Activated CD4-positive, alpha-beta memory T cell treated with anti-CD3 and anti-CD28 coated beads for 36 hours (primary cell): ENCODE measurements at regions not wholly inside any gene's neighbourhood (a gene's known extent, or its start where the extent isn't known, plus 50 kb on each side); places are given as distances from the start of the nearest gene placed in this dataset.
"Not testable (repeated sequence)": the region's sequence is repeated elsewhere in the genome, so short reads cannot be mapped to it uniquely, and the experiment has no call there.

Experiments
- CTCF ChIA-PET: fragments of 350-600 bp; sonication (Branson Sonifier 250); formaldehyde crosslinking; loops from one replicate; lab custom pipeline; 2021; ENCODE audit warnings: antibody characterized with exemption, inconsistent platforms; lab: Charles Lee
- POLR2A ChIA-PET: fragments of 350-600 bp; sonication (Branson Sonifier 250); formaldehyde crosslinking; loops from one replicate; lab custom pipeline; 2021; ENCODE audit warnings: antibody characterized with exemption; lab: Charles Lee
- DNase-seq: peaks from one replicate; pipeline ENCODE4 v3.0.0-alpha.2; 2020
- H3K27ac Mint-ChIP-seq: one replicate; pipeline ENCODE4 v1.8.0; 2021; ENCODE audit warnings: mixed read lengths
- H3K27me3 Mint-ChIP-seq: one replicate; pipeline ENCODE4 v1.8.0; 2021; ENCODE audit warnings: mixed read lengths
- H3K36me3 Mint-ChIP-seq: one replicate; pipeline ENCODE4 v1.8.0; 2021; ENCODE audit warnings: mixed read lengths
- H3K4me1 Mint-ChIP-seq: one replicate; pipeline ENCODE4 v1.8.0; 2021; ENCODE audit warnings: low read depth, mixed read lengths
- H3K4me3 Mint-ChIP-seq: one replicate; pipeline ENCODE4 v1.8.0; 2021; ENCODE audit warnings: mild to moderate bottlenecking, mixed read lengths
- H3K9me3 Mint-ChIP-seq: one replicate; pipeline ENCODE4 v1.8.0; 2021; ENCODE audit warnings: mixed read lengths
- intact Hi-C: fragments of 100-400 bp; cut with micrococcal nuclease; formaldehyde crosslinking; loops from one replicate; pipeline ENCODE4 v1.15.1; 2023

DNA sequence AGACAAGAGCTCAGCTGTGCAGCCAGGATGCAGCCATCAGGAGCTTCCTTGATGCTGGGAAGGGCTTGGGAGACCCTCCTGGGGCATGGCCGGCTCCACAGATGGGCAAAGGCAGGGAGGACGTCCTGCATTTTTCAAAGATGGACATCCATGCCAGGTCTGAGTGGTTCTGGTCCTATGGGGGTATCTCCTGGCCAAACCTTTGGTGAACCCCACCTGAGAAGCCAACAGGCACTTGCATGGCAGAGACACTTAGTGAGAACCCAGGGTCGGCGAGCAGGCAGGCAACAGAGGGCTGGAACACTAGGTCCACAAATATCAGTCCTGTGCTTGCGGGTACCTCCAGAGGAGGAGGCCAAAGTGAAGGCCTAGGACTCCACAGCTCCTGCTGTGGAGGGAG lies 70.0 kb downstream of the KCTD15 start:
- H3K4me3 Mint-ChIP-seq: no peak overlapping the region
- peaks cover 3% of the 10 kb centered on the region for H3K27me3 Mint-ChIP-seq
- no peaks in the 10 kb centered on the region for H3K4me1 Mint-ChIP-seq
- intact Hi-C loops: no loop called here
- ChIA-PET CTCF (no interaction called here), POLR2A (no interaction called here)
- no peak for DNase-seq
- H3K36me3 Mint-ChIP-seq: no peaks in the 10 kb centered on the region
- H3K9me3 Mint-ChIP-seq: no peaks in the 10 kb centered on the region
- no peak overlapping the region for H3K27ac Mint-ChIP-seq

DNA sequence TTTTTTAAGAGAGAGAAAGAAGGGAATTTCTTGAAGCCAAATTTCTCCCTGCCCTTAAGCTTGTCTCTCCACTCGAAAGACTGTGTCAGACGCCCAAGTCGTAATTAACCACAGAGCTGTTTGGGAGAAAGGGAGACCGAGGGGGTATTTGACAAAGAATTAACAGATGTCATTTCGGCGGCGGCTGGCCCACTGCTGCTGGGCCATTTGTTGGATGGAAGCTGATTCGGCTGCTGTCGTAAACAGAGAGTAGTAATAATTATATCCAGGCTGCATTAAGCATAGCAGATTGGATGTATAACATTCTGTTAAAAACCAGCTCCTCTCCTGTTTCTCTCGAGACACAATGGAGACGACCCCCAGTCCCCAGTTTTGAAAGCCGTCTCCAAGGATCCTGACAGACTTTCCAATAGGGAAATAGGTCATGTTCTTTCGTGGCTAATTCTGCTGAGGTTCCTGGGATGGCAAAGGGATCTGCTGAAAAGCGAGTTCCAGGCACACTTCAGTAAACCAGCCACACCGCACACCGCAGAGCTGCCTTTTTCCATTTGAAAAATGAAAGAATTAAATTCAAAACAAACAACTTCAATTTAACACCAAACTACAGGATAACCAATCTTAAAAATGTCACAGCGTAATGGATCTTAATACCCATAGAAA lies 71.5 kb downstream of the KCTD15 start:
- CTCF ChIA-PET: interaction anchor here (1.0 kb wide), 1 partner anchor 9 kb away, joined by 4 read pairs; no protein-coding TSS in a partner anchor
- intact Hi-C loops: no loop called here
- DNase-seq: no peak
- POLR2A ChIA-PET: no interaction called here
- Mint-ChIP-seq H3K27ac (no peak overlapping the region), H3K4me3 (no peak overlapping the region), H3K27me3 (peaks cover 3% of the 10 kb centered on the region), H3K9me3 (no peaks in the 10 kb centered on the region), H3K4me1 (no peaks in the 10 kb centered on the region), H3K36me3 (no peaks in the 10 kb centered on the region)

- POLR2A ChIA-PET: no interaction called here
- no peak for DNase-seq
- no peaks in the 10 kb centered on the region for H3K36me3 Mint-ChIP-seq
- intact Hi-C loops: no loop called here
- H3K27ac Mint-ChIP-seq: no peak overlapping the region
- no peaks in the 10 kb centered on the region for H3K9me3 Mint-ChIP-seq
- H3K4me1 Mint-ChIP-seq: no peaks in the 10 kb centered on the region
- CTCF ChIA-PET: interaction anchor here (1.0 kb wide), 1 partner anchor 10 kb away, joined by 4 read pairs; no protein-coding TSS in a partner anchor
- H3K27me3 Mint-ChIP-seq: peaks cover 3% of the 10 kb centered on the region
- no peak overlapping the region for H3K4me3 Mint-ChIP-seq
These were observed 72.2 kb downstream of the KCTD15 start for GRCh38 chr19:33868788-33869412.

- CTCF ChIA-PET: interaction anchor here (1.8 kb wide), 1 partner anchor 92 kb away, joined by 7 read pairs; no protein-coding TSS in a partner anchor
- H3K27me3 Mint-ChIP-seq, POLR2A ChIA-PET: not testable (repeated sequence)
These were observed 73.7 kb downstream of the KCTD15 start for GRCh38 chr19:33870298-33870932.

DNA sequence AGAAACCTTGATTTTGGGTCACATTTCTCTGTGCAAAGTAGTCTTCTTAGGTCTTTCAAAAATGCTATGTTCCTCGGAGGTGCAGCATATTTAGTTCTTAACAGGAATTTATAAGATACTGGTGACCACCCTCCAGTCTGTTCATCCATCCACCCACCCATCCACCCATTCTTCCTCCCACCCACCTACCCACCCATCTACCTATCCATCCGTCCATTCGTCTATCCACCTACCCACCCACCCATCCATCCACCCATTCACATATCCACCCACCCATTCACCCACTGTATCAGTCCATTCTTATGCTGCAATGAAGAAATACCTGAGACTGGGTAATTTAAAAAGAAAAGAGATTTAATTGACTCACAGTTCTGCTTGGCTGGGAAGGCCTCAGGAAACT lies 74.9 kb downstream of the KCTD15 start:
- ChIA-PET CTCF (no interaction called here), POLR2A (no interaction called here)
- intact Hi-C loops: no loop called here
- Mint-ChIP-seq H3K4me3 (no peak overlapping the region), H3K36me3 (no peaks in the 10 kb centered on the region), H3K27me3 (peaks cover 4% of the 10 kb centered on the region), H3K9me3 (no peaks in the 10 kb centered on the region), H3K27ac (no peak overlapping the region), H3K4me1 (no peaks in the 10 kb centered on the region)
- no peak for DNase-seq

More at GRCh38 chr19:33870298-33870932, 73.7 kb downstream of the KCTD15 start:
- H3K4me1 Mint-ChIP-seq, H3K36me3 Mint-ChIP-seq, DNase-seq, intact Hi-C loops, H3K27ac Mint-ChIP-seq, H3K4me3 Mint-ChIP-seq, H3K9me3 Mint-ChIP-seq: not testable (repeated sequence)

DNA sequence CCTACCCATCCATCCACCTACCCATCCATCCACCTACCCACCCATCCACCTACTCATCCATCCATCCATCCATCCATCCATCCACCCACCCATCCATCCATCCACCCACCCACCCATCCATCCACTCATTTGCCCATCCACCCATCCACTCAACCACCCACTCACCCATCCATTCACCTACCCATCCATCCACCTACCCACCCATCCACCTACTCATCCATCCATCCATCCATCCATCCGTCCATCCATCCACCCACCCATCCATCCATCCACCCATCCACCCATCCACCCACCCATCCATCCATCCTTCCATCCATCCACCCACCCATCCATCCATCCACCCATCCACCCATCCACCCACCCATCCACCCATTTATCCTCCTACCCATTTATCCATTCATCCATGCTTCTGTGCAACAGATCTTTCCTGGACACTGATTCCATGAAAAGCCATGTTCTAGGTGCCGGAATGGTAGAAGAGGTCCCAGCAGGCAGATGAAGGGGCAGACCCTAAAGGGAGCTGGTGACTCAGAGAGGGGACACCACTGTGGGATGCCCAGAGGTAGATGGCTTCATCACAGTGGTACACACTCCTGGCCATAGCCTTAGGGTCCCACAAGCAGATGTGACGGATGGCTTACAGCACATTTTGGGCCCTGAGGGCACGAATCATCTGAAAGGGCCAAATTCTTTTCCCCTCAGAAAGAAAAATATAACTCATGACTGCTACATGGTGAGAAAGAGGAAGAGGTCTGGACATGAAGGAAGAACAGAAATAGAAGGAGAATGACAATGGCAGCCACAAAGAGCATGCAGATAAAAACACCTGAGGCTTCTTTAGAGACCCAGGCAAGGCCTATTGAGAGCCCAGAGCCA lies 76.0 kb downstream of the KCTD15 start:
- POLR2A ChIA-PET: no interaction called here
- intact Hi-C loops: no loop called here
- no peaks in the 10 kb centered on the region for H3K36me3 Mint-ChIP-seq
- H3K9me3 Mint-ChIP-seq: no peaks in the 10 kb centered on the region
- CTCF ChIA-PET: no interaction called here
- H3K4me1 Mint-ChIP-seq: no peaks in the 10 kb centered on the region
- H3K27me3 Mint-ChIP-seq: peaks cover 2% of the 10 kb centered on the region
- H3K27ac Mint-ChIP-seq: no peak overlapping the region
- no peak overlapping the region for H3K4me3 Mint-ChIP-seq
- no peak for DNase-seq

DNA sequence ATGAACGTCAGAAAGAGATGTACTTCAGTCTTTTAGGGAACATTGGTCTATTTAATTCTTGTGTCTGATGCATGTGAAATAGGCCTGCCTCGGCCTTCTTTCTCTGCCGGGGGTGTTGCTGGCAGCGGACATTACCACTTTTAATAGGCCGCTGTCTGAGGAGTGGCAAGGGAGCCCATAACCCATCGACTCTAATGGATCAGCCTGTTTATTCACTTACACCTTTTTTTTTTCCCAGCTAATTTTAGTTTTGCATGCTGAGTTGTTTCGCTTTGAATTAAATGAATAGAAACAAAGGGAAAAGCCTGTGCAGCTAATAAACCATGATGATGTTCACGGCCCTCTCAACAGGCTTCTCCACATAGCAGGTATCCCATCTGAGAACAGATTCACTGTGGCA lies 78.4 kb downstream of the KCTD15 start:
- ChIA-PET POLR2A (no interaction called here), CTCF (no interaction called here)
- Mint-ChIP-seq H3K27me3 (peaks cover 2% of the 10 kb centered on the region), H3K27ac (no peak overlapping the region), H3K4me3 (no peak overlapping the region), H3K4me1 (no peaks in the 10 kb centered on the region), H3K9me3 (no peaks in the 10 kb centered on the region), H3K36me3 (no peaks in the 10 kb centered on the region)
- no peak for DNase-seq
- intact Hi-C loops: no loop called here

DNA sequence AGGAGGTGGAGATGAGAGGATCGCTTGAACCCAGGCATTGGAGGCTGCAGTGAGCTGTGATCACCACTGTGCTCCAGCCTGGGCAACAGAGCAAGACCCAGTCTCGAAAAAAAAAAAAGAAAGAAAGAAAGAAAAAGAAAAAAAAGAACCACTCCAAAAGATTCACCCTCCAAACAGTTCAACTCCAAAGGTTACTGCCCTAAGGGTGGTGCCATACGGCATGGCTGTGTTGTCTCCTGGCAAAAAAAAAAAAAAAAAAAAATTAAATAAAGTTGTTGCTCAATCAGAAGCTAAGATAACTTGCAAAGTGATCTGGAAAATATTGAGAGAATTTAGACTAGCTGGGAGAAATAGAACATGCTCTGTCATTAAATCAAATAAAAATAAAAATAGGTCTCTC lies 79.5 kb downstream of the KCTD15 start:
- no peak overlapping the region for H3K27ac Mint-ChIP-seq
- intact Hi-C loops: no loop called here
- POLR2A ChIA-PET: no interaction called here
- H3K36me3 Mint-ChIP-seq: no peaks in the 10 kb centered on the region
- H3K4me1 Mint-ChIP-seq: no peaks in the 10 kb centered on the region
- H3K27me3 Mint-ChIP-seq: peaks cover 2% of the 10 kb centered on the region
- CTCF ChIA-PET: no interaction called here
- no peaks in the 10 kb centered on the region for H3K9me3 Mint-ChIP-seq
- no peak overlapping the region for H3K4me3 Mint-ChIP-seq
- DNase-seq: no peak

- CTCF ChIA-PET: no interaction called here
These were observed 81.4 kb downstream of the KCTD15 start for GRCh38 chr19:33878030-33878544.

DNA sequence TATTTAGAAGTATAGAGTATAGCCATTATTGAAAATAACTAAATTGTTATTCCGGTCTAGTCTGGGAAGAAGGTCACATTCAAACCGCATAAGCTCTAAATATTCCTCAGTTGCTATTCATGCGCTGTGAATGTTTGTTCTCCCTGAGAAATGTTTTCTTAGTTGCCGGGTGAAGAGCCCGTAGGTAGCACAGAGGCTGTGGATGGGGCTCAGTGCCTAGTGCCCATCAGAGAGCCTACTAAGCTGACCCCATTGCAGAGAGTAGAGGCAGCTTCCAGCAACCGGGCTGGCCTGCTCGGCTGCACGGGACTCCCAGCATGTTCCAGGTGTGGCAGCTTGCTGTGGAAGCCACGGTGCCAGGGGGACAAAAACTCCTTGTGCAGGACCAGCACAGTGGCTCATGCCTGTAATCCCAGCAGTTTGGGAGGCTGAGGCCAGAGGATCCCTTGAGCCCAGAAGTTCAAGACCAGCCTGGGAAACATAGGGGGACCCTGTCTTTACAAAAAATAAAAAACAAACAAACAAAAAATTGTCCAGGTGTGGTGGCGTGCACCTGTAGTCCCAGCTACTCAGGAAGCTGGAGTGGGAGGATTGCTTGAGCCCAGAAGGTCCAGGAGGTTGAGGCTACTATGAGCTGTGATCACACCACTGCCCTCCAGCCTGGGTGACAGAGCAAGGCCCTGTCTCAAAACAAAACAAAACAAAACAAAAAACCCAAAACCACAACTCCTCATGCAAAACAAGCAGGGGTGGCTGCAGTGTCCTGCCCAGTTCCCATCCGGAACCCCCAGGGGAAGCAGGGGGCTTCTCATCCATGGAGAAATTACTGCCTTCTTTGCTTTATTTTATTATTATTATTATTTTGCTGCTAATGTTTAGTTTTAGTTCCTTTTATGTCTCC lies 82.5 kb downstream of the KCTD15 start:
- H3K36me3 Mint-ChIP-seq: no peaks in the 10 kb centered on the region
- no peaks in the 10 kb centered on the region for H3K9me3 Mint-ChIP-seq
- POLR2A ChIA-PET: no interaction called here
- H3K27me3 Mint-ChIP-seq: peaks cover 2% of the 10 kb centered on the region
- H3K4me3 Mint-ChIP-seq: no peak overlapping the region
- H3K27ac Mint-ChIP-seq: no peak overlapping the region
- DNase-seq: no peak
- CTCF ChIA-PET: no interaction called here
- no peaks in the 10 kb centered on the region for H3K4me1 Mint-ChIP-seq
- intact Hi-C loops: no loop called here

More at GRCh38 chr19:33878030-33878544, 81.4 kb downstream of the KCTD15 start:
- no peak for DNase-seq
- peaks cover 2% of the 10 kb centered on the region for H3K27me3 Mint-ChIP-seq
- no peaks in the 10 kb centered on the region for H3K36me3 Mint-ChIP-seq
- intact Hi-C loops: no loop called here
- H3K9me3 Mint-ChIP-seq: no peaks in the 10 kb centered on the region
- no peaks in the 10 kb centered on the region for H3K4me1 Mint-ChIP-seq
- H3K4me3 Mint-ChIP-seq: no peak overlapping the region
- POLR2A ChIA-PET: no interaction called here
- no peak overlapping the region for H3K27ac Mint-ChIP-seq
